GM21529 (cell line): ENCODE measurements at regions not wholly inside any gene's neighbourhood (a gene's known extent, or its start where the extent isn't known, plus 50 kb on each side); places are given as distances from the start of the nearest gene placed in this dataset.

Source experiments
- ATAC-seq: cut with Tn5 transposase; IDR thresholded peaks from one replicate; pipeline ENCODE4 v1.9.1; 2021; ENCODE audit not compliant: unreplicated experiment

- no peak for ATAC-seq
Measured at GRCh38 chr13:106660746-106661625, 93.0 kb upstream of the ARGLU1 start.

- no peak for ATAC-seq
Measured at GRCh38 chr13:106657104-106657503, 89.2 kb upstream of the ARGLU1 start.

GRCh38 chr13:106656186-106656585 is 88.2 kb upstream of the ARGLU1 start:
- ATAC-seq = no peak

GRCh38 chr13:106651442-106651841 is 83.5 kb upstream of the ARGLU1 start:
- no peak for ATAC-seq

GRCh38 chr13:106650690-106651205 is 82.8 kb upstream of the ARGLU1 start:
- ATAC-seq = no peak

- no peak for ATAC-seq
Measured at GRCh38 chr13:106649495-106649894, 81.6 kb upstream of the ARGLU1 start.

- no peak for ATAC-seq
Measured at GRCh38 chr13:106640515-106640914, 72.6 kb upstream of the ARGLU1 start.

GRCh38 chr13:106637519-106637918 is 69.6 kb upstream of the ARGLU1 start:
- ATAC-seq = no peak

- no peak for ATAC-seq
Measured at GRCh38 chr13:106636492-106636891, 68.6 kb upstream of the ARGLU1 start.

- no peak for ATAC-seq
Measured at GRCh38 chr13:106635616-106636015, 67.7 kb upstream of the ARGLU1 start.

GRCh38 chr13:106633321-106633720 is 65.4 kb upstream of the ARGLU1 start:
- ATAC-seq = no peak

- no peak for ATAC-seq
Measured at GRCh38 chr13:106630650-106631049, 62.7 kb upstream of the ARGLU1 start.

- no peak for ATAC-seq
Measured at GRCh38 chr13:106630162-106630561, 62.2 kb upstream of the ARGLU1 start.

- no peak for ATAC-seq
Measured at GRCh38 chr13:106628936-106629659, 61.2 kb upstream of the ARGLU1 start.

GRCh38 chr13:106626473-106626872 is 58.5 kb upstream of the ARGLU1 start:
- ATAC-seq = no peak

- no peak for ATAC-seq
Measured at GRCh38 chr13:106625578-106625977, 57.6 kb upstream of the ARGLU1 start.

GRCh38 chr13:106623799-106624460 is 56.0 kb upstream of the ARGLU1 start:
- ATAC-seq = no peak

GRCh38 chr13:106621833-106622232 is 53.9 kb upstream of the ARGLU1 start:
- ATAC-seq = no peak

GRCh38 chr13:106619688-106620555 is 52.0 kb upstream of the ARGLU1 start:
- ATAC-seq = peak; percentile 99
